Stimulated activated naive B cell treated with anti-CD40 and anti-IgM and Interleukin-4, amounts not matched to agents 10 μg/mL and 1 μg/mL and 100 μg/mL, for 72 hours (primary cell): ENCODE measurements at regions not wholly inside any gene's neighbourhood (a gene's known extent, or its start where the extent isn't known, plus 50 kb on each side); places are given as distances from the start of the nearest gene placed in this dataset.

ENCODE experiments used
- ATAC-seq, 2 donors: fragments of 150-1000 bp; cut with Tn5 transposase; replicated peaks; 2 replicates each; pipeline ENCODE4 v1.10.0; 2021; ENCODE audit warnings: moderate library complexity in 1 of 2
- DNase-seq: peaks from one replicate; pipeline ENCODE4 v3.0.0; 2021
- H3K27ac Mint-ChIP-seq: one replicate; pipeline ENCODE4 v1.8.0; 2022; ENCODE audit warnings: mild to moderate bottlenecking, mixed read lengths
- H3K27me3 Mint-ChIP-seq, 2 donors: one replicate each; pipeline ENCODE4 v1.8.0; 2022; ENCODE audit warnings: mixed read lengths in 2 of 2
- H3K36me3 Mint-ChIP-seq, 2 donors: one replicate each; pipeline ENCODE4 v1.8.0; 2022; ENCODE audit warnings: mixed read lengths in 2 of 2, mild to moderate bottlenecking in 1 of 2
- H3K4me1 Mint-ChIP-seq, 2 donors: one replicate each; pipeline ENCODE4 v1.8.0; 2022; ENCODE audit warnings: mixed read lengths in 2 of 2, mild to moderate bottlenecking in 1 of 2
- H3K4me3 Mint-ChIP-seq, 2 donors: one replicate each; pipeline ENCODE4 v1.8.0; 2022; ENCODE audit warnings: mild to moderate bottlenecking in 2 of 2, mixed read lengths in 2 of 2, moderate library complexity in 1 of 2
- H3K9me3 Mint-ChIP-seq, 2 donors: one replicate each; pipeline ENCODE4 v1.8.0; 2022; ENCODE audit warnings: mixed read lengths in 2 of 2, mild to moderate bottlenecking in 1 of 2

GRCh38 chr6:1136827-1137226, 175.1 kb upstream of the FOXQ1 start:
- DNase-seq (no peak), ATAC-seq (no peak)
- Mint-ChIP-seq H3K27me3 (peaks cover 26 to 48% of the 10 kb centered on the region in 2 donors), H3K4me1 (no peaks in the 10 kb centered on the region), H3K9me3 (peaks cover 6 to 14% of the 10 kb centered on the region in 2 donors), H3K27ac (no peak overlapping the region), H3K36me3 (no peaks in the 10 kb centered on the region), H3K4me3 (no peak overlapping the region)

GRCh38 chr6:1136415-1136774, 175.5 kb upstream of the FOXQ1 start:
- DNase-seq (no peak), ATAC-seq (no peak)
- H3K4me3 Mint-ChIP-seq: no peak overlapping the region

GRCh38 chr6:1135726-1136414, 176.0 kb upstream of the FOXQ1 start:
- DNase-seq (no peak), ATAC-seq (no peak)
- Mint-ChIP-seq H3K9me3 (peaks cover 6 to 14% of the 10 kb centered on the region in 2 donors), H3K4me1 (no peaks in the 10 kb centered on the region), H3K4me3 (no peak overlapping the region), H3K27ac (no peak overlapping the region), H3K27me3 (peaks cover 32 to 55% of the 10 kb centered on the region in 2 donors), H3K36me3 (no peaks in the 10 kb centered on the region)

More at GRCh38 chr6:1136415-1136774, 175.5 kb upstream of the FOXQ1 start:
- H3K4me1 Mint-ChIP-seq: no peaks in the 10 kb centered on the region
- H3K9me3 Mint-ChIP-seq: peaks cover 6 to 14% of the 10 kb centered on the region in 2 donors
- H3K27me3 Mint-ChIP-seq: peaks cover 30 to 52% of the 10 kb centered on the region in 2 donors
- no peak overlapping the region for H3K27ac Mint-ChIP-seq
- H3K36me3 Mint-ChIP-seq: no peaks in the 10 kb centered on the region

- Mint-ChIP-seq H3K27ac (no peak overlapping the region), H3K27me3 (peaks cover 26 to 35% of the 10 kb centered on the region in 2 donors), H3K4me3 (no peak overlapping the region), H3K9me3 (peaks cover 0 to 1% of the 10 kb centered on the region in 2 donors), H3K4me1 (peaks cover 0 to 3% of the 10 kb centered on the region in 2 donors), H3K36me3 (no peaks in the 10 kb centered on the region)
- DNase-seq (no peak), ATAC-seq (no peak)
Measured at GRCh38 chr6:1131285-1132079, 180.4 kb upstream of the FOXQ1 start.

GRCh38 chr6:1130709-1131108, 181.2 kb upstream of the FOXQ1 start:
- Mint-ChIP-seq H3K9me3 (peaks cover 0 to 1% of the 10 kb centered on the region in 2 donors), H3K4me3 (no peak overlapping the region), H3K27ac (no peak overlapping the region), H3K27me3 (peaks cover 22 to 35% of the 10 kb centered on the region in 2 donors), H3K36me3 (no peaks in the 10 kb centered on the region), H3K4me1 (peaks cover 0 to 3% of the 10 kb centered on the region in 2 donors)
- ATAC-seq (no peak), DNase-seq (no peak)

GRCh38 chr6:1129131-1129530, 182.8 kb upstream of the FOXQ1 start:
- ATAC-seq (no peak), DNase-seq (no peak)
- no peak overlapping the region for H3K4me3 Mint-ChIP-seq
- no peaks in the 10 kb centered on the region for H3K36me3 Mint-ChIP-seq
- peaks cover 0 to 3% of the 10 kb centered on the region in 2 donors for H3K4me1 Mint-ChIP-seq
- no peaks in the 10 kb centered on the region for H3K9me3 Mint-ChIP-seq
- no peak overlapping the region for H3K27ac Mint-ChIP-seq
- peaks cover 15 to 23% of the 10 kb centered on the region in 2 donors for H3K27me3 Mint-ChIP-seq

- Mint-ChIP-seq H3K27ac (no peak overlapping the region), H3K9me3 (peaks cover 2 to 6% of the 10 kb centered on the region in 2 donors), H3K4me1 (peaks cover 0 to 3% of the 10 kb centered on the region in 2 donors), H3K4me3 (no peak overlapping the region), H3K36me3 (no peaks in the 10 kb centered on the region), H3K27me3 (peaks cover 13 to 17% of the 10 kb centered on the region in 2 donors)
- no peak for DNase-seq
- ATAC-seq: no peak
Measured at GRCh38 chr6:1127597-1128288, 184.2 kb upstream of the FOXQ1 start.

- Mint-ChIP-seq H3K27ac (no peak overlapping the region), H3K27me3 (peaks cover 7 to 17% of the 10 kb centered on the region in 2 donors), H3K9me3 (peaks cover 2 to 6% of the 10 kb centered on the region in 2 donors), H3K4me3 (no peak overlapping the region), H3K36me3 (no peaks in the 10 kb centered on the region), H3K4me1 (peaks cover 0 to 3% of the 10 kb centered on the region in 2 donors)
- DNase-seq (no peak), ATAC-seq (no peak)
Measured at GRCh38 chr6:1127129-1127528, 184.8 kb upstream of the FOXQ1 start.

GRCh38 chr6:1126036-1126435, 185.9 kb upstream of the FOXQ1 start:
- Mint-ChIP-seq H3K4me3 (no peak overlapping the region), H3K27ac (no peak overlapping the region), H3K9me3 (peaks cover 2 to 6% of the 10 kb centered on the region in 2 donors), H3K4me1 (peaks cover 0 to 3% of the 10 kb centered on the region in 2 donors), H3K27me3 (peaks cover 0 to 11% of the 10 kb centered on the region in 2 donors), H3K36me3 (no peaks in the 10 kb centered on the region)
- no peak for ATAC-seq
- DNase-seq: no peak

- Mint-ChIP-seq H3K4me1 (peaks cover 0 to 3% of the 10 kb centered on the region in 2 donors), H3K27me3 (peaks cover 0 to 11% of the 10 kb centered on the region in 2 donors), H3K36me3 (no peaks in the 10 kb centered on the region), H3K9me3 (peaks cover 2 to 6% of the 10 kb centered on the region in 2 donors), H3K27ac (no peak overlapping the region), H3K4me3 (no peak overlapping the region)
- ATAC-seq: no peak
- DNase-seq: no peak
Measured at GRCh38 chr6:1125297-1125696, 186.6 kb upstream of the FOXQ1 start.

GRCh38 chr6:1124885-1125284, 187.0 kb upstream of the FOXQ1 start:
- peaks cover 0 to 11% of the 10 kb centered on the region in 2 donors for H3K27me3 Mint-ChIP-seq
- no peaks in the 10 kb centered on the region for H3K36me3 Mint-ChIP-seq
- peaks cover 0 to 3% of the 10 kb centered on the region in 2 donors for H3K4me1 Mint-ChIP-seq
- H3K27ac Mint-ChIP-seq: no peak overlapping the region
- H3K4me3 Mint-ChIP-seq: no peak overlapping the region
- no peak for ATAC-seq
- H3K9me3 Mint-ChIP-seq: peaks cover 2 to 6% of the 10 kb centered on the region in 2 donors
- DNase-seq: no peak

- Mint-ChIP-seq H3K9me3 (peaks cover 3 to 6% of the 10 kb centered on the region in 2 donors), H3K36me3 (no peaks in the 10 kb centered on the region), H3K27ac (no peak overlapping the region), H3K4me1 (peaks cover 0 to 3% of the 10 kb centered on the region in 2 donors), H3K27me3 (peaks cover 0 to 15% of the 10 kb centered on the region in 2 donors), H3K4me3 (no peak overlapping the region)
- no peak for DNase-seq
- no peak for ATAC-seq
Measured at GRCh38 chr6:1123386-1124375, 188.2 kb upstream of the FOXQ1 start.

- H3K36me3 Mint-ChIP-seq: no peaks in the 10 kb centered on the region
- no peak overlapping the region for H3K27ac Mint-ChIP-seq
- peaks cover 5 to 11% of the 10 kb centered on the region in 2 donors for H3K27me3 Mint-ChIP-seq
- H3K4me3 Mint-ChIP-seq: no peak overlapping the region
- peaks cover 3 to 6% of the 10 kb centered on the region in 2 donors for H3K9me3 Mint-ChIP-seq
- ATAC-seq: no peak
- no peak for DNase-seq
- H3K4me1 Mint-ChIP-seq: no peaks in the 10 kb centered on the region
Measured at GRCh38 chr6:1122083-1122482, 189.8 kb upstream of the FOXQ1 start.
